Ectodermal cell (in vitro differentiated cells): ENCODE measurements at regions not wholly inside any gene's neighbourhood (a gene's known extent, or its start where the extent isn't known, plus 50 kb on each side); places are given as distances from the start of the nearest gene placed in this dataset.

Experiments used
- H3K27ac ChIP-seq: 2 replicates; pipeline ENCODE4 v1.7.0; 2013; ENCODE audit warnings: mild to moderate bottlenecking, low read depth, low read length; ENCODE audit not compliant: insufficient read depth, poor library complexity, severe bottlenecking
- H3K27me3 ChIP-seq: 2 replicates; pipeline ENCODE4 v1.7.0; 2013; ENCODE audit warnings: mild to moderate bottlenecking, low read length; ENCODE audit not compliant: insufficient read depth, control insufficient read depth, poor library complexity, severe bottlenecking
- H3K36me3 ChIP-seq: one replicate; pipeline ENCODE4 v1.7.0; 2013; ENCODE audit warnings: low read length; ENCODE audit not compliant: control insufficient read depth, insufficient read depth
- H3K4me1 ChIP-seq: one replicate; pipeline ENCODE4 v1.7.0; 2013; ENCODE audit warnings: low read length; ENCODE audit not compliant: control insufficient read depth, insufficient read depth
- H3K4me3 ChIP-seq: 2 replicates; pipeline ENCODE4 v1.7.0; 2013; ENCODE audit warnings: low read depth, low read length, control low read depth; ENCODE audit not compliant: insufficient read depth
- H3K9me3 ChIP-seq: 2 replicates; pipeline ENCODE4 v1.7.0; 2013; ENCODE audit warnings: mild to moderate bottlenecking, low read length, moderate library complexity; ENCODE audit not compliant: control insufficient read depth
- WGBS, 2 experiments: methylation state at CpG; one replicate each; pipeline ENCODE4 v1.1.7; 2013; ENCODE audit warnings: missing lambda C conversion rate in 2 of 2; 5-methylcytosine and 5-hydroxymethylcytosine counted together

- H3K4me3 ChIP-seq: no peak overlapping the region
- H3K9me3 ChIP-seq: no peaks in the 10 kb centered on the region
- no peaks in the 10 kb centered on the region for H3K27me3 ChIP-seq
- H3K4me1 ChIP-seq: no peaks in the 10 kb centered on the region
- H3K36me3 ChIP-seq: no peaks in the 10 kb centered on the region
- no peak overlapping the region for H3K27ac ChIP-seq
- 92 to 99% methylated on average over 3 to 4 of the region's 4 CpGs for WGBS, 2 experiments
Observed at GRCh38 chr20:10998476-10998875, 324.7 kb upstream of the JAG1 start.

- H3K27me3 ChIP-seq: no peaks in the 10 kb centered on the region
- no peaks in the 10 kb centered on the region for H3K9me3 ChIP-seq
- H3K36me3 ChIP-seq: no peaks in the 10 kb centered on the region
- no peak overlapping the region for H3K27ac ChIP-seq
- 83 to 95% methylated on average over 1 of the region's 1 CpG for WGBS, 2 experiments
- H3K4me3 ChIP-seq: no peak overlapping the region
- no peaks in the 10 kb centered on the region for H3K4me1 ChIP-seq
Observed at GRCh38 chr20:11000416-11000815, 326.6 kb upstream of the JAG1 start.

- Histone ChIP-seq H3K4me1 (no peaks in the 10 kb centered on the region), H3K27ac (no peak overlapping the region), H3K36me3 (no peaks in the 10 kb centered on the region), H3K4me3 (no peak overlapping the region), H3K9me3 (no peaks in the 10 kb centered on the region), H3K27me3 (no peaks in the 10 kb centered on the region)
- 87 to 98% methylated on average over 2 to 3 of the region's 4 CpGs for WGBS, 2 experiments
Observed at GRCh38 chr20:11001302-11001701, 327.5 kb upstream of the JAG1 start.

- no peak overlapping the region for H3K27ac ChIP-seq
Observed at GRCh38 chr20:11001764-11002540, 328.2 kb upstream of the JAG1 start.

GRCh38 chr20:11003341-11003740 lies 329.5 kb upstream of the JAG1 start:
- H3K4me3 ChIP-seq: no peak overlapping the region
- no peak overlapping the region for H3K27ac ChIP-seq
- H3K9me3 ChIP-seq: no peaks in the 10 kb centered on the region
- no peaks in the 10 kb centered on the region for H3K27me3 ChIP-seq
- 92 to 93% methylated on average over 2 of the region's 2 CpGs for WGBS, 2 experiments
- no peaks in the 10 kb centered on the region for H3K36me3 ChIP-seq
- no peaks in the 10 kb centered on the region for H3K4me1 ChIP-seq

More at GRCh38 chr20:11001764-11002540, 328.2 kb upstream of the JAG1 start:
- WGBS, 2 experiments: 87 to 94% methylated on average over 12 of the region's 12 CpGs
- Histone ChIP-seq H3K4me1 (no peaks in the 10 kb centered on the region), H3K4me3 (no peak overlapping the region), H3K27me3 (no peaks in the 10 kb centered on the region), H3K36me3 (no peaks in the 10 kb centered on the region), H3K9me3 (no peaks in the 10 kb centered on the region)

GRCh38 chr20:11008444-11009033 lies 334.7 kb upstream of the JAG1 start:
- no peaks in the 10 kb centered on the region for H3K27me3 ChIP-seq
- no peak overlapping the region for H3K27ac ChIP-seq
- no peaks in the 10 kb centered on the region for H3K9me3 ChIP-seq
- H3K4me3 ChIP-seq: no peak overlapping the region
- no peaks in the 10 kb centered on the region for H3K36me3 ChIP-seq
- no peaks in the 10 kb centered on the region for H3K4me1 ChIP-seq
- WGBS, 2 experiments: 87 to 95% methylated on average over 5 to 6 of the region's 7 CpGs

- Histone ChIP-seq H3K4me3 (no peak overlapping the region), H3K4me1 (no peaks in the 10 kb centered on the region), H3K36me3 (no peaks in the 10 kb centered on the region), H3K27ac (no peak overlapping the region), H3K9me3 (no peaks in the 10 kb centered on the region), H3K27me3 (no peaks in the 10 kb centered on the region)
Observed at GRCh38 chr20:11011653-11012052, 337.9 kb upstream of the JAG1 start.

- WGBS, 2 experiments: 74 to 93% methylated on average over 2 of the region's 2 CpGs
- no peaks in the 10 kb centered on the region for H3K9me3 ChIP-seq
- no peaks in the 10 kb centered on the region for H3K36me3 ChIP-seq
- H3K27me3 ChIP-seq: no peaks in the 10 kb centered on the region
- no peak overlapping the region for H3K27ac ChIP-seq
- H3K4me1 ChIP-seq: no peaks in the 10 kb centered on the region
- H3K4me3 ChIP-seq: no peak overlapping the region
Observed at GRCh38 chr20:11012975-11013374, 339.2 kb upstream of the JAG1 start.

GRCh38 chr20:11013801-11014200 lies 340.0 kb upstream of the JAG1 start:
- 88 to 98% methylated on average over 1 of the region's 1 CpG for WGBS, 2 experiments
- Histone ChIP-seq H3K27ac (no peak overlapping the region), H3K27me3 (no peaks in the 10 kb centered on the region), H3K4me1 (no peaks in the 10 kb centered on the region), H3K36me3 (no peaks in the 10 kb centered on the region), H3K4me3 (no peak overlapping the region), H3K9me3 (no peaks in the 10 kb centered on the region)

GRCh38 chr20:11015440-11015839 lies 341.6 kb upstream of the JAG1 start:
- no peaks in the 10 kb centered on the region for H3K36me3 ChIP-seq
- H3K4me1 ChIP-seq: no peaks in the 10 kb centered on the region
- no peak overlapping the region for H3K4me3 ChIP-seq
- no peaks in the 10 kb centered on the region for H3K27me3 ChIP-seq
- H3K9me3 ChIP-seq: no peaks in the 10 kb centered on the region
- 87 to 88% methylated on average over 4 of the region's 4 CpGs for WGBS, 2 experiments
- H3K27ac ChIP-seq: no peak overlapping the region
